ENCODE measurements at regions not wholly inside any gene's neighbourhood (a gene's known extent, or its start where the extent isn't known, plus 50 kb on each side); places are given as distances from the start of the nearest gene placed in this dataset.

DNA sequence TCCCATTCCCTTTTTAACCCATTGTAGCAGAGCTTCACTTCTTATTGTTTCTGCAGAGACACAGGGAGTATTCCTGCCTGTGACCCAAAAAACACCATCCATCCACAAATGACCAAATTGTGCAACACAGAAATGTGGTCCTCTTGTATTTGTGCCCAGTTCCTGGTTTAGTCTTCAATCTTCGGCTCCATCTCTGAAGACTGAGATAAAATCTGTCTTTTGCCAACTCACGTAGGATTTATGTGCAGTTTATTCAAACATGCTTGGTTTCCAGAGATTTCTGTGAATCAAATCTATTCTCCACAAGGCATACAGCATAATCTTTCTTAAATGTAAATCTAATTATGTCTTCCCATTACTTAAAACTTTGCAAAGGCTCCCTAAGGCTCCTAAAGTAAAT lies 307.0 kb downstream of the AASDHPPT start:
- no peak for DNase-seq (ENCODE audit: low spot score)
- in situ Hi-C loops (cut with HindIII; ENCODE audit: extremely low pct_ligation_motif_present, low pct_unique_long_range_greater_than_20kb): no loop called here
- Histone ChIP-seq H2AFZ (ENCODE audit: low read length) (no peak overlapping the region), H3K36me3 (replicated peaks in 1 of 2; ENCODE audit: control insufficient read depth in 1 of 2, insufficient read depth in 2 of 2, low read length in 2 of 2) (no peaks in the 10 kb centered on the region), H3K4me3 (replicated peaks in 1 of 3; ENCODE audit: insufficient read depth in 1 of 3, low read depth in 2 of 3, low read length in 3 of 3) (no peak overlapping the region), H3K79me2 (ENCODE audit: insufficient read depth, low read length) (no peaks in the 10 kb centered on the region), H3K4me1 (ENCODE audit: insufficient read depth, low read length) (no peaks in the 10 kb centered on the region), H3K4me2 (ENCODE audit: low read depth, low read length) (no peak overlapping the region), H3K27ac (ENCODE audit: extremely low read length, insufficient read depth, low read length) (no peak overlapping the region), H4K20me1 (ENCODE audit: insufficient read depth, low read length) (no peaks in the 10 kb centered on the region), H3K9ac (ENCODE audit: insufficient read depth, low read depth, low read length) (no peak overlapping the region), H3K9me3 (ENCODE audit: low read length) (peaks cover 45% of the 10 kb centered on the region), H3K27me3 (ENCODE audit: control insufficient read depth in 1 of 2, insufficient read depth in 2 of 2, low read length in 2 of 2) (no peaks in the 10 kb centered on the region)
- WGBS (ENCODE audit: low lambda C conversion rate): 21% methylated on average over 2 of the region's 2 CpGs
- no peak for FAIRE-seq
- no TSS peak for BruUV-seq (replicated peaks)
- ATAC-seq: no peak
- CTCF ChIA-PET (ENCODE audit: low intra/inter-chr PET ratio, low total read pairs): no interaction called here
- POLR2A ChIA-PET: no interaction called here
- intact Hi-C loops (cut with micrococcal nuclease; ENCODE audit: unreplicated experiment): no loop called here
- no peak for TF ChIP-seq ZMYM2 (CRISPR knock-in tag; IDR thresholded peaks at IDR 0.05)
- no peak for TF ChIP-seq TGIF2 (CRISPR knock-in tag; IDR thresholded peaks at IDR 0.05)
- no peak for TF ChIP-seq KDM1A (CRISPR knock-in tag; IDR thresholded peaks at IDR 0.05)
- TF ChIP-seq NR2F2 (IDR thresholded peaks at IDR 0.05; ENCODE audit: borderline replicate concordance, low read depth): no peak
- no peak for TF ChIP-seq FLYWCH1 (CRISPR knock-in tag; IDR thresholded peaks at IDR 0.05)
- no peak for TF ChIP-seq ZNF7 (CRISPR knock-in tag; IDR thresholded peaks at IDR 0.05)
- no peak for TF ChIP-seq DMAP1 (CRISPR knock-in tag; IDR thresholded peaks at IDR 0.05)
- TF ChIP-seq, protein P1, sequence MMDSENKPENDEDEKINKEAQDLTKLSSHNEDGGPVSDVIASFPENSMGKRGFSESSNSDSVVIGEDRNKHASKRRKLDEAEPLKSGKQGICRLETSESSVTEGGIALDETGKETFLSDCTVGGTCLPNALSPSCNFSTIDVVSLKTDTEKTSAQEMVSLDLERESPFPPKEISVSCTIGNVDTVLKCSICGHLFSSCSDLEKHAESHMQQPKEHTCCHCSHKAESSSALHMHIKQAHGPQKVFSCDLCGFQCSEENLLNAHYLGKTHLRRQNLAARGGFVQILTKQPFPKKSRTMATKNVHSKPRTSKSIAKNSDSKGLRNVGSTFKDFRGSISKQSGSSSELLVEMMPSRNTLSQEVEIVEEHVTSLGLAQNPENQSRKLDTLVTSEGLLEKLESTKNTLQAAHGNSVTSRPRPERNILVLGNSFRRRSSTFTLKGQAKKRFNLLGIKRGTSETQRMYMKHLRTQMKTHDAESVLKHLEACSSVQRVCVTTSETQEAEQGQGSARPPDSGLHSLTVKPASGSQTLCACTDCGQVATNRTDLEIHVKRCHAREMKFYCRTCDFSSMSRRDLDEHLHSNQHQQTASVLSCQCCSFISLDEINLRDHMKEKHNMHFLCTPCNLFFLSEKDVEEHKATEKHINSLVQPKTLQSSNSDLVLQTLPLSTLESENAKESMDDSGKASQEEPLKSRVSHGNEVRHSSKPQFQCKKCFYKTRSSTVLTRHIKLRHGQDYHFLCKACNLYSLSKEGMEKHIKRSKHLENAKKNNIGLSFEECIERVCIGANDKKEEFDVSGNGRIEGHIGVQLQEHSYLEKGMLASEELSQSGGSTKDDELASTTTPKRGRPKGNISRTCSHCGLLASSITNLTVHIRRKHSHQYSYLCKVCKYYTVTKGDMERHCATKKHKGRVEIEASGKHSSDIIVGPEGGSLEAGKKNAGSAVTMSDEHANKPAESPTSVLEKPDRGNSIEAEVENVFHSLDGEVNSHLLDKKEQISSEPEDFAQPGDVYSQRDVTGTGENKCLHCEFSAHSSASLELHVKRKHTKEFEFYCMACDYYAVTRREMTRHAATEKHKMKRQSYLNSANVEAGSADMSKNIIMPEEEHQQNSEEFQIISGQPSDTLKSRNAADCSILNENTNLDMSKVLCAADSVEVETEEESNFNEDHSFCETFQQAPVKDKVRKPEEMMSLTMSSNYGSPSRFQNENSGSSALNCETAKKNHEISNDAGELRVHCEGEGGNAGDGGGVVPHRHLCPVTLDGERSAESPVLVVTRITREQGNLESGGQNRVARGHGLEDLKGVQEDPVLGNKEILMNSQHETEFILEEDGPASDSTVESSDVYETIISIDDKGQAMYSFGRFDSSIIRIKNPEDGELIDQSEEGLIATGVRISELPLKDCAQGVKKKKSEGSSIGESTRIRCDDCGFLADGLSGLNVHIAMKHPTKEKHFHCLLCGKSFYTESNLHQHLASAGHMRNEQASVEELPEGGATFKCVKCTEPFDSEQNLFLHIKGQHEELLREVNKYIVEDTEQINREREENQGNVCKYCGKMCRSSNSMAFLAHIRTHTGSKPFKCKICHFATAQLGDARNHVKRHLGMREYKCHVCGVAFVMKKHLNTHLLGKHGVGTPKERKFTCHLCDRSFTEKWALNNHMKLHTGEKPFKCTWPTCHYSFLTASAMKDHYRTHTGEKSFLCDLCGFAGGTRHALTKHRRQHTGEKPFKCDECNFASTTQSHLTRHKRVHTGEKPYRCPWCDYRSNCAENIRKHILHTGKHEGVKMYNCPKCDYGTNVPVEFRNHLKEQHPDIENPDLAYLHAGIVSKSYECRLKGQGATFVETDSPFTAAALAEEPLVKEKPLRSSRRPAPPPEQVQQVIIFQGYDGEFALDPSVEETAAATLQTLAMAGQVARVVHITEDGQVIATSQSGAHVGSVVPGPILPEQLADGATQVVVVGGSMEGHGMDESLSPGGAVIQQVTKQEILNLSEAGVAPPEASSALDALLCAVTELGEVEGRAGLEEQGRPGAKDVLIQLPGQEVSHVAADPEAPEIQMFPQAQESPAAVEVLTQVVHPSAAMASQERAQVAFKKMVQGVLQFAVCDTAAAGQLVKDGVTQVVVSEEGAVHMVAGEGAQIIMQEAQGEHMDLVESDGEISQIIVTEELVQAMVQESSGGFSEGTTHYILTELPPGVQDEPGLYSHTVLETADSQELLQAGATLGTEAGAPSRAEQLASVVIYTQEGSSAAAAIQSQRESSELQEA (CRISPR knock-in tag; IDR thresholded peaks at IDR 0.05; ENCODE audit: not compliant biosample characterization): no peak
- TF ChIP-seq, protein P2, sequence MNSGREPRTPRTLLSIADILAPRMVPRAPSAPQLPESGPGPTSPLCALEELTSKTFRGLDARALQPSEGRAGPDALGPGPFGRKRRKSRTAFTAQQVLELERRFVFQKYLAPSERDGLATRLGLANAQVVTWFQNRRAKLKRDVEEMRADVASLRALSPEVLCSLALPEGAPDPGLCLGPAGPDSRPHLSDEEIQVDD (CRISPR knock-in tag; IDR thresholded peaks at IDR 0.05; ENCODE audit: borderline replicate concordance): no peak
- TF ChIP-seq, protein P3, sequence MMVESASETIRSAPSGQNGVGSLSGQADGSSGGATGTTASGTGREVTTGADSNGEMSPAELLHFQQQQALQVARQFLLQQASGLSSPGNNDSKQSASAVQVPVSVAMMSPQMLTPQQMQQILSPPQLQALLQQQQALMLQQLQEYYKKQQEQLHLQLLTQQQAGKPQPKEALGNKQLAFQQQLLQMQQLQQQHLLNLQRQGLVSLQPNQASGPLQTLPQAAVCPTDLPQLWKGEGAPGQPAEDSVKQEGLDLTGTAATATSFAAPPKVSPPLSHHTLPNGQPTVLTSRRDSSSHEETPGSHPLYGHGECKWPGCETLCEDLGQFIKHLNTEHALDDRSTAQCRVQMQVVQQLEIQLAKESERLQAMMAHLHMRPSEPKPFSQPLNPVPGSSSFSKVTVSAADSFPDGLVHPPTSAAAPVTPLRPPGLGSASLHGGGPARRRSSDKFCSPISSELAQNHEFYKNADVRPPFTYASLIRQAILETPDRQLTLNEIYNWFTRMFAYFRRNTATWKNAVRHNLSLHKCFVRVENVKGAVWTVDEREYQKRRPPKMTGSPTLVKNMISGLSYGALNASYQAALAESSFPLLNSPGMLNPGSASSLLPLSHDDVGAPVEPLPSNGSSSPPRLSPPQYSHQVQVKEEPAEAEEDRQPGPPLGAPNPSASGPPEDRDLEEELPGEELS (CRISPR knock-in tag; IDR thresholded peaks at IDR 0.05): no peak
- no peak for TF ChIP-seq MIER3 (CRISPR knock-in tag; IDR thresholded peaks at IDR 0.05; ENCODE audit: borderline replicate concordance)
- TF ChIP-seq, protein P4, sequence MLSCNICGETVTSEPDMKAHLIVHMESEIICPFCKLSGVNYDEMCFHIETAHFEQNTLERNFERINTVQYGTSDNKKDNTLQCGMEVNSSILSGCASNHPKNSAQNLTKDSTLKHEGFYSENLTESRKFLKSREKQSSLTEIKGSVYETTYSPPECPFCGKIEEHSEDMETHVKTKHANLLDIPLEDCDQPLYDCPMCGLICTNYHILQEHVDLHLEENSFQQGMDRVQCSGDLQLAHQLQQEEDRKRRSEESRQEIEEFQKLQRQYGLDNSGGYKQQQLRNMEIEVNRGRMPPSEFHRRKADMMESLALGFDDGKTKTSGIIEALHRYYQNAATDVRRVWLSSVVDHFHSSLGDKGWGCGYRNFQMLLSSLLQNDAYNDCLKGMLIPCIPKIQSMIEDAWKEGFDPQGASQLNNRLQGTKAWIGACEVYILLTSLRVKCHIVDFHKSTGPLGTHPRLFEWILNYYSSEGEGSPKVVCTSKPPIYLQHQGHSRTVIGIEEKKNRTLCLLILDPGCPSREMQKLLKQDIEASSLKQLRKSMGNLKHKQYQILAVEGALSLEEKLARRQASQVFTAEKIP (CRISPR knock-in tag; IDR thresholded peaks at IDR 0.05; ENCODE audit: borderline replicate concordance): no peak
- TF ChIP-seq ZNF317 (CRISPR knock-in tag; IDR thresholded peaks at IDR 0.05): no peak
